GM23248 (cell line): ENCODE measurements at regions not wholly inside any gene's neighbourhood (a gene's known extent, or its start where the extent isn't known, plus 50 kb on each side); places are given as distances from the start of the nearest gene placed in this dataset.

ENCODE experiments used
- EZH2 ChIP-seq: fragments of 200-600 bp; sonication (generic); IDR thresholded peaks from 2 replicates; pipeline ENCODE4 v1.6.1; 2018; ENCODE audit warnings: antibody characterized with exemption, mild to moderate bottlenecking; ENCODE audit not compliant: insufficient read depth, poor library complexity, severe bottlenecking
- EZH2phosphoT487 ChIP-seq: fragments of 200-600 bp; sonication (generic); IDR thresholded peaks from 2 replicates; pipeline ENCODE4 v1.6.1; 2018; ENCODE audit warnings: antibody characterized with exemption, moderate library complexity, mild to moderate bottlenecking, low read depth; ENCODE audit not compliant: insufficient read depth

- TF ChIP-seq EZH2phosphoT487: no peak
- TF ChIP-seq EZH2: no peak
These were observed 49.7 kb upstream of the TIAM2 start for GRCh38 chr6:154945271-154945890.
